Breast epithelium (tissue), 3 donors: ENCODE measurements at regions not wholly inside any gene's neighbourhood (a gene's known extent, or its start where the extent isn't known, plus 50 kb on each side); places are given as distances from the start of the nearest gene placed in this dataset.

Source experiments
- POLR2A ChIP-seq: fragments of 450-650 bp; IDR thresholded peaks from one replicate; pipeline ENCODE4 v1.6.1; 2016; ENCODE audit warnings: antibody characterized with exemption, mild to moderate bottlenecking, moderate library complexity
- POLR2AphosphoS5 ChIP-seq, 3 donors: sonication (generic); formaldehyde crosslinking; IDR thresholded peaks; one replicate each; pipeline ENCODE4 v1.6.1; 2017; ENCODE audit warnings: antibody characterized with exemption in 3 of 3
- TF ChIP-seq, protein P1 (sequence below), 3 donors: fragments of 450-650 bp; IDR thresholded peaks; one replicate each; pipeline ENCODE4 v1.5.1; 2016 to 2017; ENCODE audit warnings: antibody characterized with exemption in 3 of 3, mild to moderate bottlenecking in 3 of 3, moderate library complexity in 3 of 3

DNA sequence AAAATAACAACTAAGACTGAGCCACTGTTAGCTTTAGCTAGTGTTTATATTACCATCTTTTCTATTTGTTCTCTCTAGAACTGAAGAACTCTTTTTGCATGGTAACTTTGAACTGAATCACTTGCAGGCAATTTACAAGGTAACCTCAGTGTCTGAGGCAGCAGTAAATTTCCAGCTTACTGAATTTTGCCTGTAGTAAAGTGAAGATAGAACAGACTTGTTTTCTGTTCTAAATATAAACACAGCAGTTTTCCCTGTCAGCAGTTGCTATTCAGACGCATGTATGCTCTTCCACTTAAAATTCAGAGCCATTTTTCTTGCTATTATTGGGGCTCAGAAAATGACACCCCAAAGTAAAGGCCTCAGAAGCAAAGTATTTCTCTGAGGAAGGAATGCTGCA, 974.0 kb upstream of the GJE1 start:
- TF ChIP-seq, protein P1, sequence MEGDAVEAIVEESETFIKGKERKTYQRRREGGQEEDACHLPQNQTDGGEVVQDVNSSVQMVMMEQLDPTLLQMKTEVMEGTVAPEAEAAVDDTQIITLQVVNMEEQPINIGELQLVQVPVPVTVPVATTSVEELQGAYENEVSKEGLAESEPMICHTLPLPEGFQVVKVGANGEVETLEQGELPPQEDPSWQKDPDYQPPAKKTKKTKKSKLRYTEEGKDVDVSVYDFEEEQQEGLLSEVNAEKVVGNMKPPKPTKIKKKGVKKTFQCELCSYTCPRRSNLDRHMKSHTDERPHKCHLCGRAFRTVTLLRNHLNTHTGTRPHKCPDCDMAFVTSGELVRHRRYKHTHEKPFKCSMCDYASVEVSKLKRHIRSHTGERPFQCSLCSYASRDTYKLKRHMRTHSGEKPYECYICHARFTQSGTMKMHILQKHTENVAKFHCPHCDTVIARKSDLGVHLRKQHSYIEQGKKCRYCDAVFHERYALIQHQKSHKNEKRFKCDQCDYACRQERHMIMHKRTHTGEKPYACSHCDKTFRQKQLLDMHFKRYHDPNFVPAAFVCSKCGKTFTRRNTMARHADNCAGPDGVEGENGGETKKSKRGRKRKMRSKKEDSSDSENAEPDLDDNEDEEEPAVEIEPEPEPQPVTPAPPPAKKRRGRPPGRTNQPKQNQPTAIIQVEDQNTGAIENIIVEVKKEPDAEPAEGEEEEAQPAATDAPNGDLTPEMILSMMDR (IDR thresholded peaks at IDR 0.05): no peak
- TF ChIP-seq POLR2AphosphoS5 (IDR thresholded peaks at IDR 0.05) (no peak), POLR2A (no peak)
